Muscle layer of colon (tissue), 2 donors: ENCODE measurements at regions not wholly inside any gene's neighbourhood (a gene's known extent, or its start where the extent isn't known, plus 50 kb on each side); places are given as distances from the start of the nearest gene placed in this dataset.

Source experiments
- H3K27ac ChIP-seq: one replicate; pipeline ENCODE4 v1.7.0; 2013; ENCODE audit warnings: low read depth, mild to moderate bottlenecking, low read length, moderate library complexity
- H3K27me3 ChIP-seq, 2 donors: one replicate each; pipeline ENCODE4 v1.7.0; 2013; ENCODE audit warnings: low read length in 2 of 2, mild to moderate bottlenecking in 2 of 2; ENCODE audit not compliant: insufficient read depth in 2 of 2, control insufficient read depth in 1 of 2
- H3K36me3 ChIP-seq: one replicate; pipeline ENCODE4 v1.7.0; 2013; ENCODE audit warnings: mild to moderate bottlenecking, low read length; ENCODE audit not compliant: insufficient read depth
- H3K4me1 ChIP-seq: one replicate; pipeline ENCODE4 v1.7.0; 2013; ENCODE audit warnings: mild to moderate bottlenecking, low read length; ENCODE audit not compliant: insufficient read depth
- H3K4me3 ChIP-seq, 2 donors: one replicate each; pipeline ENCODE4 v1.7.0; 2013; ENCODE audit warnings: low read length in 2 of 2, low read depth in 1 of 2, mild to moderate bottlenecking in 1 of 2, moderate library complexity in 1 of 2
- H3K9ac ChIP-seq: one replicate; pipeline ENCODE4 v1.7.0; 2013; ENCODE audit warnings: low read length
- H3K9me3 ChIP-seq: one replicate; pipeline ENCODE4 v1.7.0; 2013; ENCODE audit warnings: mild to moderate bottlenecking, low read length
- donor health status: abdominal sarcoma.
- donor health status: Adenocarcinoma of cecum.

DNA sequence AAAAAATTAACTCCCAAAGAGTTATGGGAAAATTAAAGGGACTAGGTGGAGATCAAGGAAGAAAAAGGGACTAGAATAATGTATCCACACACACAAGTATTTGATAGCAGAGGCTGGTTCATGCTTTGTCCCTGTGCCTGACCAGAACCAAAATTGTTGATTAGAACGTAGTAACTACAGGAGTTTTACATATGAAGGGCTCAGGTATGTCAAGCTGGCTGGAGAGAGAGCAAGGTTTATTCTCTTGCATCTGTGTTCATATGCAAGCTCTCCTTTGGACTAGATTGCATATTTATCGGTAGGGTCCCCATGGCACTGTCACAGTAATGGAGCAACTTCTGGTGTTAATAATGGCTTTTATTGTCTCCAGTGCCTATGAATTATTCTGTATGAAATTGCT, 239.9 kb upstream of the TRPM3 start:
- no peaks in the 10 kb centered on the region for H3K36me3 ChIP-seq
- H3K27ac ChIP-seq, result no peak overlapping the region
- H3K4me1 ChIP-seq, result no peaks in the 10 kb centered on the region
- H3K4me3 ChIP-seq, result no peak overlapping the region
- H3K27me3 ChIP-seq, result no peaks in the 10 kb centered on the region
- H3K9me3 ChIP-seq, result no peaks in the 10 kb centered on the region
- no peak overlapping the region for H3K9ac ChIP-seq

DNA sequence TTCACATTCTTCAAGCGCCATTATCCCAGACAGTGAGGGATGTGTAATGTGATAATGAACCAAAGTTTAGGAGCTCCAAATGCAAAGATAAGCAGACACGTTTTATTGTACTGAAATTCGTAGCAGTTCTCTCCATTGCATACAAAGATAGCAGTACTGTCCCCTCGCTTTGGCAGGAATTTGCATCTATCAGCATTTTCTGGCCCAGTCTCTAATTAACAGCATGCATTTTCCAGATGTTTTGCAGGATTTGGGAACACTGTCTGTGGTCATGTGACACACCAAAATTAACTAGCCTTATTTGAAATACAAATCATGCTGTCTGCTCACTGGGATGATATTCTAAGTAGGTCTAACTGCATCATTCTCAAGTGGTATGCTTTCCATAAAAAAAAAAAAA, 235.9 kb upstream of the TRPM3 start:
- Histone ChIP-seq H3K9ac (no peak overlapping the region), H3K36me3 (no peaks in the 10 kb centered on the region), H3K9me3 (no peaks in the 10 kb centered on the region), H3K27me3 (no peaks in the 10 kb centered on the region), H3K27ac (no peak overlapping the region), H3K4me1 (no peaks in the 10 kb centered on the region), H3K4me3 (no peak overlapping the region)

DNA sequence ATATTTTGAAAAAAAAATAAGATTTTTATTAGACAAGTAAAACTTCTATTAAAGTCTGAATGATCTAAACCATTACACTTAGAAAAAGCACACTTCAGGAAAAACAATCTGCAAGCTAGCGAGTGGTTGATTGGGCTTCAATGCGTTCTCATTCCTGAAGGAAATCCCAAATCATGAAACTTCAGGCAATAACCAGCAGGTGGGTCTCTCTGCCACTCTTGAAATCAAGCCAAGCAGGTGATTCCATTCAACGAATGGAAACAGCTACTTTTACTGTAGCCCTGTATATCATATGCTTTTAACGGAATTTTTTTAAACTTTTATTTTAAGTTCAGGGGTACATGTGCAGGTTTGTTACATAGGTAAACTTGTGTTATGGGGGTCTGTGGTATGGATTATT, 234.5 kb upstream of the TRPM3 start:
- Histone ChIP-seq H3K9ac (no peak overlapping the region), H3K9me3 (no peaks in the 10 kb centered on the region), H3K4me3 (no peak overlapping the region), H3K36me3 (no peaks in the 10 kb centered on the region), H3K4me1 (no peaks in the 10 kb centered on the region), H3K27ac (no peak overlapping the region), H3K27me3 (no peaks in the 10 kb centered on the region)

DNA sequence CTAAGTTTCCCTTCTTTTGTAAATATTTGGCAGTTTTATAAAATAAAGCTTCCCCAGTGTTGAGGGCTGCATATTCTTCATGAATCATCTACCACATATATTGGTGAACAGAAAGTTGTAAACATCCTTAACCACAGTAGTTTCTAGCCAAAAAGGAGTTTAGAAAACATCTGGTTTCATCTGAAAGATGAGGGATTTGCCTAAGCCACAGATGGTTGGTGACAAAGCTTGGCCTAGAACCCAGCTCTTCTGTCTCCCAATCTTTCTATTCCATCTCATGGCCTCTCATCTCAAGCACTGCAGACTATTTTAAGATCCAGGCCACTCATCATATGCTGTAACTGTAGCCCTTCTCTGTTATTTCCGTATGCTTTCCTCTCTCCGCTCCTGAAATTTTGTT, 232.3 kb upstream of the TRPM3 start:
- H3K27ac ChIP-seq, result no peak overlapping the region
- no peaks in the 10 kb centered on the region for H3K4me1 ChIP-seq
- H3K9me3 ChIP-seq, result no peaks in the 10 kb centered on the region
- no peak overlapping the region for H3K9ac ChIP-seq
- H3K36me3 ChIP-seq, result no peaks in the 10 kb centered on the region
- no peak overlapping the region for H3K4me3 ChIP-seq
- no peaks in the 10 kb centered on the region for H3K27me3 ChIP-seq

DNA sequence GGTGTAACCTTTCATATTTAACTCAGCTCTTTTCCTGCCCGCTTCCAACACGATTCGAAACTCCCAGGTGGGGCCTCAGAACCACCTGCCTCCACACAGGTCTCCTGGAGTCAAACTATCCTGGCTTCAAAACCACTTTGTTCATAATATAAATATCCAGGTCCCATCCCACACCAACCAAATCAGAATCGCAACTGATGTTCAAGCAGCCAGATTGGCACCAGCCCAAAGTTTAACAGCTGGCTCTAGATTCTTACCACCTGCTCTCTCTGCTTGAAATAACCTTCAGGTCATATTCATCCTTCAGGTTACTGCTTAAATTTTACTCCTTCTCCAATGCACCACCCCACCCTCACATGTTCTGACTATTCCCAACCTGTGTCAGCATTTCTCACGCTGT, 231.4 kb upstream of the TRPM3 start:
- no peaks in the 10 kb centered on the region for H3K27me3 ChIP-seq
- no peaks in the 10 kb centered on the region for H3K4me1 ChIP-seq
- H3K9me3 ChIP-seq, result no peaks in the 10 kb centered on the region
- H3K9ac ChIP-seq, result no peak overlapping the region
- H3K27ac ChIP-seq, result no peak overlapping the region
- no peaks in the 10 kb centered on the region for H3K36me3 ChIP-seq
- H3K4me3 ChIP-seq, result no peak overlapping the region

DNA sequence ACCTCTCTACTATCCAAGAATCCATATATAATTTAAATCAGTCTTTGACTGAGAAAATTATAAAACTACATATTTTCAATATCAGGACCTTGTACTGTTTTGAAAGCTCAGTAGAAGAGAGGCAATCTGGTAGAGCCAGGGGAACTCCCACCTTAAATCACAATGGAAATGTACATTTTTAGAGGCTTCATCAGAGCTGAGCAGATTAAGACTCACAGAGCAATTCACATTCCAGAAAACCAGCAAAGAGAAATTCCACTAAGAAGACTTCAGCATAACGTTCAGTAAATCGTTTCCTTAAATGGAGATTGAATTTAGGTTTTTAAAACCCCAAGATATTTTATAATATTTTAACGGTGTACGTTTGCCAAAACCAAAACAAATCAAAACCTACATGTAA, 227.8 kb upstream of the TRPM3 start:
- H3K27me3 ChIP-seq, result no peaks in the 10 kb centered on the region
- H3K9me3 ChIP-seq, result no peaks in the 10 kb centered on the region
- no peak overlapping the region for H3K4me3 ChIP-seq
- no peak overlapping the region for H3K9ac ChIP-seq
- H3K36me3 ChIP-seq, result no peaks in the 10 kb centered on the region
- H3K4me1 ChIP-seq, result no peaks in the 10 kb centered on the region
- no peak overlapping the region for H3K27ac ChIP-seq

DNA sequence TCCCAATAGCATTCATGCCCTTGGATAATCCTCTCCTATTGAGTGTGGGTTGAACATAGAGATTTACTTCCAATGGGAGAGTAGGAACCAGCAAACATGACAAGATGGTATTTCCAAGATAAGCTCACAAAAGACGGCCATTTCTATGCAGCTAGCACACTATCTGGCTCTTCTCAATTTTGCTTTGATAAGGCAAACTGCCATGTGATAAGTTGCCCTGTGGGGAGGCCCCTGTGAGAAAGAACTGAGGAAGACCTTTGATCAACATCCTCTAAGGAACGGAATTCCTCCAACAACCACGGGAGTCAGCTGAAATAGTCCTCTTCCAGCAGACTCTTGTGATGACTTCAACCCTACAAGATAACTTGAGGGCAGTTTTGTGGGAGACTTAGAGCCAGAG, 211.9 kb upstream of the TRPM3 start:
- H3K4me3 ChIP-seq, result no peak overlapping the region
- no peaks in the 10 kb centered on the region for H3K27me3 ChIP-seq
- no peaks in the 10 kb centered on the region for H3K36me3 ChIP-seq
- H3K27ac ChIP-seq, result no peak overlapping the region
- no peak overlapping the region for H3K9ac ChIP-seq
- H3K9me3 ChIP-seq, result no peaks in the 10 kb centered on the region
- H3K4me1 ChIP-seq, result no peaks in the 10 kb centered on the region

DNA sequence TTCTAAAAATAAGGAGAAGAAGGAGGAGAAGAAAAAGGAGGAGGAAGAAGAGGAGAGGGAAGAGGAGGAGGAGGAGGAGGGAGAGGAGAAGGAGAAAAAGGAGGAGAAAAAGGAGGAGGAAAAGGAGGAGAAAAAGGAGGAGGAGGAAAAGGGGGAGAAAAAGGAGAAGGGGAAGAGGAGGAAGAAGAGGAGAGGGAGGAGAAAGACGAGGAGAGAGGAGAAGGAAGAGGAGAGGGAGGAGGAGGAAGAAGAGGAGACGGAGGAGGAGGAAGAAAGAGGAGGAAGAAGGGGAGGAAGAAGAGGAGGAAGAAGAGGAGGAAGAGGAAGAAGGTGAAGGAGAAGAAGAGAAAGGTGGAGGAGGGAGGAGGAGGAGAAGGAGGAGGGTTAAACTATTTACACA, 210.2 kb upstream of the TRPM3 start:
- no peak overlapping the region for H3K27ac ChIP-seq
- H3K36me3 ChIP-seq, result no peaks in the 10 kb centered on the region
- H3K9me3 ChIP-seq, result no peaks in the 10 kb centered on the region

DNA sequence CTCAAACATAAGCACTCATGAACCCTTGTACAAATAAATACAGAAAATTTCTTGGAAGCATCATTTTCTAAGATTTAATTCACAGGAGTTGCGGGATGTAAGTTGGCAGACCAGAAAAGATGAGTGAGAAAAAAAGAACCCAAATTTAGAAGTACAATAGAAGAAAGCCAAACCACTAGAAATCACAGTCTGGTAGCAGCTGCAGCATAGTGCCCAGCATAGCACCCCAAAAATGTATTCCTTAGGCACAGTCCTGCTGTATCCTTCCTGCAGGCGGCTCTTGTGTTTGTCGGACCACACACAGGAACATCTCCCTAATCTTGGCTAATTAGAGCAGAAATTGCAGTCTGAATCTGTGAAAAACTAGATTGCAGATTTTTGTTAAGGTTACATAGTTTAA, 208.5 kb upstream of the TRPM3 start:
- no peaks in the 10 kb centered on the region for H3K4me1 ChIP-seq
- H3K9me3 ChIP-seq, result no peaks in the 10 kb centered on the region
- no peak overlapping the region for H3K4me3 ChIP-seq
- H3K9ac ChIP-seq, result no peak overlapping the region
- H3K36me3 ChIP-seq, result no peaks in the 10 kb centered on the region
- no peaks in the 10 kb centered on the region for H3K27me3 ChIP-seq
- no peak overlapping the region for H3K27ac ChIP-seq

More for the DNA sequence above, 210.2 kb upstream of the TRPM3 start:
- Histone ChIP-seq H3K9ac (no peak overlapping the region), H3K4me3 (no peak overlapping the region), H3K4me1 (no peaks in the 10 kb centered on the region), H3K27me3 (no peaks in the 10 kb centered on the region)

DNA sequence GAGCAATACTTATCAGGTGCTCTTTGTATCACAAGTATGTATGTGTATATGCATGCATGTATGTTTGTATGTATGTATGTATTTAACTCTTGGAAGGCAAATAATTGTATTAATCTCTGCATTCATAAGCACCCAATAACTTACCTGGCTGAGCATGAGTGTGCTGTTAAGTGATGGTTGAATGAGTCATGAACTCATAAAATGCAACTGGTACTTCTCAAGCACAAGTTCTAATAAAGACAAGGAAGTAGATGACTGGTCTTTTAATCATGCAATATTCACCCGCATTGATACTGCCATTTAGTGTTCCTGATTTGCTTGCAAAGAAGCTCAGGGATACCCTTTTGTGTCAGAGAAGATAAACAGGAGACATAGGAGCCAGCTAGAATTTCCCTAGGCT, 204.9 kb upstream of the TRPM3 start:
- H3K9me3 ChIP-seq, result no peaks in the 10 kb centered on the region
- no peak overlapping the region for H3K4me3 ChIP-seq
- no peaks in the 10 kb centered on the region for H3K4me1 ChIP-seq
- H3K27ac ChIP-seq, result no peak overlapping the region
- no peaks in the 10 kb centered on the region for H3K36me3 ChIP-seq
- H3K9ac ChIP-seq, result no peak overlapping the region
- H3K27me3 ChIP-seq, result no peaks in the 10 kb centered on the region

DNA sequence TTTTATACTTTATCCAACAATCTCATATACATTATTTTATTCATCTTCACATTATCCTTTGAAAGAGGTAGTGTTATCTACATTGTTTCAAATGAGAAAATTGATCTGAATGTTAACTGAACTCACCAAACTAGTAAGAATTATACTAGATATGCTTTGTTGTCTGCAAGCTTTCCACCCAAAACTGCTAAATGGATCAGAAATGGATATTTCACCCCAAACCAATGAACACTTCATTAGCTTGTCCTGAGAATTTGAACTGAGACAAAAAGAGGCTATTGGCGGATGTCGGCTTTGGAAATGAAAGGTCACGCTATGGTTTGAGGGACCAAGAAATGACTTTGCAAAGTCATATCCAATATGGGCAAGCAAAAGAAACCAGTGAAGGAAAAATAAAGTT, 201.9 kb upstream of the TRPM3 start:
- no peak overlapping the region for H3K27ac ChIP-seq
- no peaks in the 10 kb centered on the region for H3K27me3 ChIP-seq
- H3K4me1 ChIP-seq, result no peaks in the 10 kb centered on the region
- H3K36me3 ChIP-seq, result no peaks in the 10 kb centered on the region
- H3K9me3 ChIP-seq, result no peaks in the 10 kb centered on the region
- H3K4me3 ChIP-seq, result no peak overlapping the region
- no peak overlapping the region for H3K9ac ChIP-seq

DNA sequence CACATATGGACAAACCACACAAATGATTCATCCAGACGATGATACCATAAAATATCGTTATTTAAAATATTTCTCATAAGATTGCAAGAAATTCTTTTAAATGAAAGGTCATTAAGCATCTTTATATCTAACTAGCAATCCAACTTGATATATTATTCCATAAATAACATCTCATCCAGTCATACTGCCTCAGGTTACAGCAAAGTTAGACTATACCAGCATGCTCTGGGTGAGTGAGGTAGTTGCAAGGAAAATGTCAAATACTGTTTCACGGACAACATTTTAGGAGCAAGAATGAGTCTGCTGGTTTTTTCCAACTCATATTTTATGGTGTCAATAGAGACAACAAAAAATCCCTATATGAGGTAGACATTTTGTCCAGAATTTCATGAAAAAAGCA, 200.9 kb upstream of the TRPM3 start:
- no peak overlapping the region for H3K27ac ChIP-seq
- no peaks in the 10 kb centered on the region for H3K9me3 ChIP-seq
- H3K4me3 ChIP-seq, result no peak overlapping the region
- H3K36me3 ChIP-seq, result no peaks in the 10 kb centered on the region
- H3K4me1 ChIP-seq, result no peaks in the 10 kb centered on the region
- H3K27me3 ChIP-seq, result no peaks in the 10 kb centered on the region
- no peak overlapping the region for H3K9ac ChIP-seq
